HepG2 (cell line): ENCODE measurements at regions not wholly inside any gene's neighbourhood (a gene's known extent, or its start where the extent isn't known, plus 50 kb on each side); places are given as distances from the start of the nearest gene placed in this dataset.

Experiments
- ATAC-seq: fragments of 200-7000 bp; cut with Tn5 transposase; 3 replicates; pipeline ENCODE4 v1.9.1; 2020; ENCODE audit warnings: mild to moderate bottlenecking, moderate library complexity
- BruUV-seq: library from RNA; stranded (reverse); fragments of 400-500 nt; replicated peaks from 2 replicates; lab custom pipeline; 2021; lab: Mats Ljungman, UMichigan
- CTCF ChIA-PET: fragments of 300-600 bp; formaldehyde crosslinking; extraction: SDS; loops from one replicate; lab custom pipeline; 2021; ENCODE audit warnings: low total read pairs, inconsistent platforms, low intra/inter-chr PET ratio; lab: Yijun Ruan, JAX
- POLR2A ChIA-PET: fragments of 350-600 bp; sonication (Branson Sonifier 250); formaldehyde crosslinking; loops from one replicate; lab custom pipeline; 2020; ENCODE audit warnings: antibody characterized with exemption, inconsistent platforms; lab: Yijun Ruan, JAX
- DNase-seq: peaks from one replicate; pipeline ENCODE4 v3.0.0-alpha.2; 2015; ENCODE audit warnings: low spot score
- FAIRE-seq: peaks from 3 replicates; lab custom pipeline; 2011; peaks lifted over from hg19 to GRCh38; lab: Jason Lieb, UNC
- H2AFZ ChIP-seq: one replicate; pipeline ENCODE4 v1.6.1; 2011; ENCODE audit warnings: low read length, inconsistent platforms
- H3K27ac ChIP-seq: fragments of 300-600 bp; 3 replicates; pipeline ENCODE4 v1.8.0; 2011; ENCODE audit warnings: mixed run types, mild to moderate bottlenecking, mixed read lengths, low read length, inconsistent platforms; ENCODE audit not compliant: insufficient read depth; ENCODE audit errors: extremely low read length
- H3K27me3 ChIP-seq, 2 experiments: fragments of 200-600 bp in 1 of 2; 2 replicates in 1 of 2; 3 replicates in 1 of 2; pipeline versions ENCODE4 v1.6.0 to v1.8.0; 2011; ENCODE audit warnings: low read length in 2 of 2, mild to moderate bottlenecking in 2 of 2, moderate library complexity in 2 of 2, inconsistent platforms in 1 of 2; ENCODE audit not compliant: insufficient read depth in 2 of 2, control insufficient read depth in 1 of 2
- H3K36me3 ChIP-seq, 2 experiments: fragments of 200-600 bp in 1 of 2; replicated peaks in 1 of 2; 2 replicates in 1 of 2; 3 replicates in 1 of 2; pipeline versions ENCODE4 v1.5.1 to v1.8.0; 2011; ENCODE audit warnings: low read length in 2 of 2, inconsistent platforms in 1 of 2; ENCODE audit not compliant: insufficient read depth in 2 of 2, control insufficient read depth in 1 of 2
- H3K4me1 ChIP-seq: 2 replicates; pipeline ENCODE4 v1.5.1; 2012; ENCODE audit warnings: low read length, inconsistent platforms; ENCODE audit not compliant: insufficient read depth
- H3K4me2 ChIP-seq: 2 replicates; pipeline ENCODE4 v1.6.0; 2011; ENCODE audit warnings: low read depth, low read length, inconsistent platforms
- H3K4me3 ChIP-seq, 3 experiments: fragments of 200-600 bp in 1 of 3; sonication (generic), shearing (Covaris generic) in 1 of 3; replicated peaks in 1 of 3; 2 replicates each; pipeline ENCODE4 v1.5.1; 2011 to 2016; ENCODE audit warnings: low read length in 3 of 3, inconsistent platforms in 2 of 3, low read depth in 2 of 3, mild to moderate bottlenecking in 2 of 3, control low read depth in 1 of 3, mixed read lengths in 1 of 3; ENCODE audit not compliant: insufficient read depth in 1 of 3
- H3K79me2 ChIP-seq: one replicate; pipeline ENCODE4 v1.6.1; 2011; ENCODE audit warnings: low read length, inconsistent platforms; ENCODE audit not compliant: insufficient read depth
- H3K9ac ChIP-seq: 2 replicates; pipeline ENCODE4 v1.6.0; 2011; ENCODE audit warnings: mild to moderate bottlenecking, low read depth, low read length, inconsistent platforms; ENCODE audit not compliant: insufficient read depth
- H3K9me3 ChIP-seq: 2 replicates; pipeline ENCODE4 v1.5.1; 2012; ENCODE audit warnings: mild to moderate bottlenecking, low read length
- H4K20me1 ChIP-seq: 2 replicates; pipeline ENCODE4 v1.6.0; 2011; ENCODE audit warnings: inconsistent platforms, mild to moderate bottlenecking, low read length, moderate library complexity; ENCODE audit not compliant: insufficient read depth
- DRAP1 ChIP-seq: IDR thresholded peaks from 2 replicates; pipeline ENCODE4 v1.6.1; 2016; ENCODE audit warnings: missing genetic modification reagents, missing compliant biosample characterization
- HOXA5 ChIP-seq: sonication (generic); formaldehyde crosslinking; IDR thresholded peaks from 2 replicates; pipeline ENCODE4 v1.4.0; 2020; ENCODE audit warnings: missing genetic modification reagents
- JUND ChIP-seq: sonication (generic); formaldehyde crosslinking; IDR thresholded peaks from 2 replicates; pipeline ENCODE4 v1.8.0; 2022; ENCODE audit warnings: mild to moderate bottlenecking, missing genetic modification reagents
- KDM5B ChIP-seq: sonication (generic); formaldehyde crosslinking; IDR thresholded peaks from 2 replicates; pipeline ENCODE4 v1.4.0; 2020; ENCODE audit warnings: missing genetic modification reagents, mild to moderate bottlenecking, borderline replicate concordance
- KLF13 ChIP-seq: sonication (generic); formaldehyde crosslinking; IDR thresholded peaks from 2 replicates; pipeline ENCODE4 v1.4.0; 2020; ENCODE audit warnings: mild to moderate bottlenecking, missing genetic modification reagents
- MAFF ChIP-seq: IDR thresholded peaks from 2 replicates; pipeline ENCODE4 v1.6.1; 2011; ENCODE audit warnings: low read depth, low read length, improper control_type of control experiment
- MAFK ChIP-seq, 2 experiments: IDR thresholded peaks in 1 of 2; conservative IDR thresholded peaks in 1 of 2; 2 replicates each; pipeline ENCODE4 v1.6.1; 2011; ENCODE audit warnings: improper control_type of control experiment in 2 of 2, low read length in 2 of 2
- NFKB2 ChIP-seq: sonication (generic); formaldehyde crosslinking; IDR thresholded peaks from 2 replicates; pipeline ENCODE4 v1.4.0; 2020; ENCODE audit warnings: missing genetic modification reagents, borderline replicate concordance
- PCBP2 ChIP-seq: fragments of 200-400 bp; formaldehyde crosslinking; optimal IDR thresholded peaks from 2 replicates; pipeline ENCODE3; 2018; ENCODE audit warnings: low read length, low read depth; ENCODE audit not compliant: poor library complexity, severe bottlenecking
- ZBTB10 ChIP-seq: sonication (generic); formaldehyde crosslinking; IDR thresholded peaks from 2 replicates; pipeline ENCODE4 v1.4.0; 2020; ENCODE audit warnings: missing genetic modification reagents, borderline replicate concordance
- ZNF143 ChIP-seq: sonication (generic); formaldehyde crosslinking; IDR thresholded peaks from 2 replicates; pipeline ENCODE4 v1.4.0; 2020; ENCODE audit warnings: missing genetic modification reagents
- ZNF572 ChIP-seq: sonication (generic); formaldehyde crosslinking; IDR thresholded peaks from 2 replicates; pipeline ENCODE4 v1.5.1; 2020; ENCODE audit warnings: mild to moderate bottlenecking, missing genetic modification reagents
- WGBS: methylation state at CpG from one replicate; pipeline ENCODE4 v1.1.6; 2017; ENCODE audit warnings: low lambda C conversion rate; 5-methylcytosine and 5-hydroxymethylcytosine counted together
- in situ Hi-C: cut with HindIII; loops from 2 replicates; pipeline ENCODE4 v1.10.0; 2017; ENCODE audit warnings: low pct_unique_long_range_greater_than_20kb; ENCODE audit not compliant: extremely low pct_ligation_motif_present
- intact Hi-C: fragments of 100-400 bp; cut with micrococcal nuclease; formaldehyde crosslinking; loops from one replicate; pipeline ENCODE4 v1.10.0; 2022; ENCODE audit not compliant: unreplicated experiment
- TF ChIP-seq, protein P1 (sequence below): sonication (generic); formaldehyde crosslinking; IDR thresholded peaks from 2 replicates; pipeline ENCODE4 v1.5.0; 2020; ENCODE audit warnings: missing genetic modification reagents
- TF ChIP-seq, protein P2 (sequence below): sonication (generic); formaldehyde crosslinking; IDR thresholded peaks from 2 replicates; pipeline ENCODE4 v1.4.0; 2020; ENCODE audit warnings: missing genetic modification reagents, borderline replicate concordance

DNA sequence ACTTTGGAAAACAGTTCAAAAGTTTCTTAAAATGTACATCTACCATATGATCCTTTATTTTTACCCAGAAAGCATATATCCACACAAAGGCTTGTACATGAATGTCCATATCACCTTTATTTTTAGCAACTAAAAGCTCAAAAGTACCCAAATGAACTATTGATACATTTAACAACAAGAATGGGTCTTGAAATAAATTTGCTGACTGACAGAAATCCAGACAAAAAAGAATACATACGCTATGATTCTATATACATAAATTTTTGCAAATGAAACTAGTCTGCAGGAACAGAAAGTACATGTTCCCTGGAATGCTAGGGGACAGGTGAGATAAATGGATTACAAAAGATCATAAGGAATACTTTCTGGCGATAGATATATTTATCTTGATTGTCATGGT is 96.3 kb upstream of the KYNU start:
- 19% methylated on average over 2 of the region's 2 CpGs for WGBS
- Histone ChIP-seq H3K4me3 (no peak overlapping the region), H2AFZ (no peak overlapping the region), H3K9ac (no peak overlapping the region), H3K9me3 (no peaks in the 10 kb centered on the region), H3K36me3 (no peaks in the 10 kb centered on the region), H3K27me3 (no peaks in the 10 kb centered on the region), H3K4me1 (no peaks in the 10 kb centered on the region), H3K27ac (no peak overlapping the region)
- ATAC-seq (no peak), DNase-seq (no peak)
- ChIA-PET POLR2A (no interaction called here), CTCF (no interaction called here)
- intact Hi-C loops (no loop called here), in situ Hi-C loops (no loop called here)
- TF ChIP-seq MAFK (conservative IDR thresholded peaks at IDR 0.05 in 1 of 2, IDR thresholded peaks at IDR 0.05 in 1 of 2; ENCODE audit: low read length in 2 of 2): peak; percentile 70 to 74
- TF ChIP-seq MAFF: peak; percentile 43; the same call in 1 of the 2 replicates
- TF ChIP-seq NFKB2: no peak
- TF ChIP-seq KLF13: no peak
- no peak for TF ChIP-seq KDM5B (CRISPR knock-in tag)
- TF ChIP-seq, protein P1, sequence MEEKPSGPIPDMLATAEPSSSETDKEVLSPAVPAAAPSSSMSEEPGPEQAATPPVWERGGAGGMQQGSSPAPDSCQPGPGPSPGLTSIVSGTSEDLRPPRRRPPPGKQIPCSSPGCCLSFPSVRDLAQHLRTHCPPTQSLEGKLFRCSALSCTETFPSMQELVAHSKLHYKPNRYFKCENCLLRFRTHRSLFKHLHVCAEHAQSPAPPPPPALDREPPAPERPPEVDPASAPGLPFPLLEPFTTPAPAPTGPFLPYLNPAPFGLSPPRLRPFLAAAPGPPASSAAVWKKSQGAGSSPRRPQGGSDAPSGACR (CRISPR knock-in tag): no peak
- TF ChIP-seq ZNF143 (CRISPR knock-in tag): no peak
- no peak for TF ChIP-seq HOXA5 (CRISPR knock-in tag)
- TF ChIP-seq, all 625 proteins: peak for 2
- BruUV-seq: no TSS peak
- FAIRE-seq: no peak
- Histone ChIP-seq H3K4me2 (no peak overlapping the region), H3K79me2 (no peaks in the 10 kb centered on the region), H4K20me1 (no peaks in the 10 kb centered on the region)

DNA sequence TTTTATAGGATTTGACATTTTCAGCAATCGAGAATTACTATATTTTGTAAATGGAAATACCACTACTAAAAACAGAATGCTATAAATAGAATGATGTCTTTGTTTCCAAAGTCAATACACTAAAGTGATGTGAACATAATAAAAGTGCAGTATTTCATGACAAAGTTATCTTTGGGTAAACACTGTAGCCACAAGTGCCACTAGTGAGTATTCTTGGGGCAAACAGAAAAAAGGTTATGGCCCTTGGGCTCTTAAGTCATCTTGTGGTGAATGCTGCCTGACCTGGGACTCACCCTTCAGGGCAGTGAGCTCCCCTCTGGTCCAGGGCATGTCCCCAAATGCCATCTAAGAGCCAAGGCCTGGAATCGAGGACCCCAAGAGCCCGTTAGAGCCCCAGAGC is 99.2 kb upstream of the KYNU start:
- no peaks in the 10 kb centered on the region for H3K9me3 ChIP-seq
- ATAC-seq (no peak), FAIRE-seq (no peak), DNase-seq (no peak)
- H3K4me1 ChIP-seq: no peaks in the 10 kb centered on the region
- no peak overlapping the region for H2AFZ ChIP-seq
- in situ Hi-C loops: no loop called here
- ChIA-PET POLR2A (no interaction called here), CTCF (no interaction called here)
- WGBS: 4% methylated on average over 1 of the region's 3 CpGs
- H3K4me3 ChIP-seq: no peak overlapping the region
- no peaks in the 10 kb centered on the region for H4K20me1 ChIP-seq
- intact Hi-C loops: no loop called here
- no peak overlapping the region for H3K4me2 ChIP-seq
- H3K9ac ChIP-seq: no peak overlapping the region
- BruUV-seq: no TSS peak
- no peaks in the 10 kb centered on the region for H3K27me3 ChIP-seq
- H3K36me3 ChIP-seq: no peaks in the 10 kb centered on the region
- no peak overlapping the region for H3K27ac ChIP-seq
- no peaks in the 10 kb centered on the region for H3K79me2 ChIP-seq
- TF ChIP-seq JUND (CRISPR knock-in tag) (no peak), DRAP1 (no peak), ZNF572 (CRISPR knock-in tag) (no peak), ZBTB10 (CRISPR knock-in tag) (no peak), PCBP2 (no peak)
- TF ChIP-seq, protein P2, sequence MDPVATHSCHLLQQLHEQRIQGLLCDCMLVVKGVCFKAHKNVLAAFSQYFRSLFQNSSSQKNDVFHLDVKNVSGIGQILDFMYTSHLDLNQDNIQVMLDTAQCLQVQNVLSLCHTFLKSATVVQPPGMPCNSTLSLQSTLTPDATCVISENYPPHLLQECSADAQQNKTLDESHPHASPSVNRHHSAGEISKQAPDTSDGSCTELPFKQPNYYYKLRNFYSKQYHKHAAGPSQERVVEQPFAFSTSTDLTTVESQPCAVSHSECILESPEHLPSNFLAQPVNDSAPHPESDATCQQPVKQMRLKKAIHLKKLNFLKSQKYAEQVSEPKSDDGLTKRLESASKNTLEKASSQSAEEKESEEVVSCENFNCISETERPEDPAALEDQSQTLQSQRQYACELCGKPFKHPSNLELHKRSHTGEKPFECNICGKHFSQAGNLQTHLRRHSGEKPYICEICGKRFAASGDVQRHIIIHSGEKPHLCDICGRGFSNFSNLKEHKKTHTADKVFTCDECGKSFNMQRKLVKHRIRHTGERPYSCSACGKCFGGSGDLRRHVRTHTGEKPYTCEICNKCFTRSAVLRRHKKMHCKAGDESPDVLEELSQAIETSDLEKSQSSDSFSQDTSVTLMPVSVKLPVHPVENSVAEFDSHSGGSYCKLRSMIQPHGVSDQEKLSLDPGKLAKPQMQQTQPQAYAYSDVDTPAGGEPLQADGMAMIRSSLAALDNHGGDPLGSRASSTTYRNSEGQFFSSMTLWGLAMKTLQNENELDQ (CRISPR knock-in tag): no peak
